ENCODE measurements at regions not wholly inside any gene's neighbourhood (a gene's known extent, or its start where the extent isn't known, plus 50 kb on each side); places are given as distances from the start of the nearest gene placed in this dataset.

DNA sequence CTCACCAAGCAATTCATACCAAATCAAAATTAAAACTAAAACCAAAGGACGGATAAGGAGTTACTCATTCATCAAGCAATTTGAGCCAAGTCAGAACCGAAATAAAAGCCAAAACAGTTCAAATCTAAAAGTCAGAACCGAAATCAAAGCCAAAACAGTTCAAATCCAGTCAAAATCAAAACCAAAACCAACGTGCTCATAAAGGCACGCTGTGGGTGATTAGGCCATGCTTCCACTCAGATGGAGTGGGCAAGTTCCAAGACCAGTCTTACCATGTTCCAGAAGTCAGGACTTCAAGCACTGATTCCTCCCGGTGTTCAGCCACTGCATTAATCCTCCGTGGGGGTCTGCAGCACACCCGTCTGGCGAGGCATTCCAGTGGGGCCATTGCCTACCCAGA lies 409.3 kb downstream of the TGFB2 start:
- H3K4me3 ChIP-seq (ENCODE audit: low read depth, low read length), result no peak overlapping the region
- DNase-seq (ENCODE audit: low read depth), result no peak
- TF ChIP-seq, protein P1, sequence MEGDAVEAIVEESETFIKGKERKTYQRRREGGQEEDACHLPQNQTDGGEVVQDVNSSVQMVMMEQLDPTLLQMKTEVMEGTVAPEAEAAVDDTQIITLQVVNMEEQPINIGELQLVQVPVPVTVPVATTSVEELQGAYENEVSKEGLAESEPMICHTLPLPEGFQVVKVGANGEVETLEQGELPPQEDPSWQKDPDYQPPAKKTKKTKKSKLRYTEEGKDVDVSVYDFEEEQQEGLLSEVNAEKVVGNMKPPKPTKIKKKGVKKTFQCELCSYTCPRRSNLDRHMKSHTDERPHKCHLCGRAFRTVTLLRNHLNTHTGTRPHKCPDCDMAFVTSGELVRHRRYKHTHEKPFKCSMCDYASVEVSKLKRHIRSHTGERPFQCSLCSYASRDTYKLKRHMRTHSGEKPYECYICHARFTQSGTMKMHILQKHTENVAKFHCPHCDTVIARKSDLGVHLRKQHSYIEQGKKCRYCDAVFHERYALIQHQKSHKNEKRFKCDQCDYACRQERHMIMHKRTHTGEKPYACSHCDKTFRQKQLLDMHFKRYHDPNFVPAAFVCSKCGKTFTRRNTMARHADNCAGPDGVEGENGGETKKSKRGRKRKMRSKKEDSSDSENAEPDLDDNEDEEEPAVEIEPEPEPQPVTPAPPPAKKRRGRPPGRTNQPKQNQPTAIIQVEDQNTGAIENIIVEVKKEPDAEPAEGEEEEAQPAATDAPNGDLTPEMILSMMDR (IDR thresholded peaks at IDR 0.05; ENCODE audit: insufficient read depth, low read length), result no peak

DNA sequence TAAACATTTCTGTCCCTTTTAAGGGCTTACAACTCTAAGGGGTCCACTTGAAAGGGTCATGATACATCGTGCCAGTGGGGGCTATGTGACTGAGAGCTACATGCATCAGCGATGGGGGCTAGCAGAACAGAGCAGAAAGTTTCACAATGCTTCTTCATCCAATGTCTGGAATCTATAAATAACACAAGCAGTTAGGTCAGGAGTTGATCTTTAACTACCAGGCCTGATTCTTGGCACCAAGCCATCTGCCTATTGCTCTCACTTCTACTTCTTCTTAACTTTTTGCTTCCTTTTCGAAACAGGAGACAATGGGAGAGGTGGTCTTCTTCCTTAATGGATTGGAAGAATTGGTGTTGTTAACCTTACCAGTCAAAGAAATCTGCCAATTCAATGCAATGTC lies 410.0 kb downstream of the TGFB2 start:
- no peak for DNase-seq (ENCODE audit: low read depth)
- no peak overlapping the region for H3K4me3 ChIP-seq (ENCODE audit: low read depth, low read length)
- TF ChIP-seq, protein P1 (IDR thresholded peaks at IDR 0.05; ENCODE audit: insufficient read depth, low read length), result no peak

DNA sequence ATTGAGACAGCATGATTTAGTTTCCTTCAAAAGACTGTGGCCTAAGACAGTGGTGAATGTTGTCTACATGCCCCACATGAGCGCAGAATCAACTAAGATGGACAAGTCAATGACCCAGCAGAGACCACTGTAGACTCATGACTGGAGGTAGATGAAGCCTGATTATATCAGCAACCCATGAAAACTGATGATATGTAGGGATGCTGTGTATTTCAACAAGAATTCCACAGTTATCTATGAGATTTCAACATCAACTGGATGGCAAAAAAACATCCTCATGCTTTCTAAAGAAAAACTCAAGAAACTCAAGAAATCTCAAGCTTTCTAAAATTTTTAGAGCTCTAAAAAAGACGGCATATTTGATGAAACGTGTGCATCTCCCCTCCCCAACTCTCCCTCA lies 413.9 kb upstream of the LYPLAL1 start:
- H3K4me3 ChIP-seq (ENCODE audit: low read depth, low read length), result no peak overlapping the region
- TF ChIP-seq, protein P1 (IDR thresholded peaks at IDR 0.05; ENCODE audit: insufficient read depth, low read length), result no peak

DNA sequence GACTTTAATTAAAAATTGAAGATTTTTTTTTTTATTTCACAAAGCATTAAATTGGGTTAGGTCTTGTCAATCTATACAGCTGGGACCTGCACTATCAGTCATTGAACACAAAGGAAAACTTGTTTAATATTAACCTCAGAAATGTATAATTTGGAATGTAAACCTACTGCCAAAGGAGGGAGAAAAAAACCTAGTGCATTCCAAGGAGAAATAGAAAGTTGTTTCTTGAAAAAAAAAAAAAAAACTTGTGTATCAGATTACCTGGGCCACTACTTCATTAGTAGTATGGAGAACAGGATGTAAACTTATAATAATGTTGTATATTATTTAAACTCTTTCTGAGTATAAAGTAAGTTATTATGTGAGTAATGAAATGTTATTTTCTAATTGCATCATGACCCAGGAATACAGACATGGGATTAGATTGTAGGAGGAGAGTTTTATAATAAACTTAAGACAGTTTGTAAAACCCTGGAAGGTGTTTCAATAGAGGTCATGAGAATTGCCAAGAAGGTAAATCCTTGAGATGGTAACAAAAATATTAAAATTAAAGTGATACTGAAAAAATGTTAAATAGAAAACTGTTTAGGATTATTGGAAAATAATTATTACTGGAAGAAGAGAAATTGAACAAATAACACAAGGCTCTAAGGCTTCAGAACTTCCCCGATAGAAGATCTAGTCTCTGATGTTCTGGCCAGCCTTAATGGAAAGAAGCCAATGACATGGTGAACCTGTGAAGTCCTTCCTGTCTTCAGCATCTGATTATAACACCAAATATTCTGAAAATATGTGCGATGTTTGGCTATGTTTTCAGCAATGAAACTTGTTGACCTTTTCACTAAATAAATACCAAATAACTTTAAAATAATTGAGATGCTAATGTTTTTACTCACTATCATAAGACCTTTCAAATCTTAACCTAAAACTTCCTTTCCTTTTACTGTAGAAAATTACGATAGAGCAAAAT lies 412.8 kb upstream of the LYPLAL1 start:
- TF ChIP-seq, protein P1 (IDR thresholded peaks at IDR 0.05; ENCODE audit: insufficient read depth, low read length), result no peak
- DNase-seq (ENCODE audit: low read depth), result peak; percentile 64
- H3K4me3 ChIP-seq (ENCODE audit: low read depth, low read length), result no peak overlapping the region

More for the DNA sequence above, 413.9 kb upstream of the LYPLAL1 start:
- DNase-seq (ENCODE audit: low read depth), result peak; percentile 20

DNA sequence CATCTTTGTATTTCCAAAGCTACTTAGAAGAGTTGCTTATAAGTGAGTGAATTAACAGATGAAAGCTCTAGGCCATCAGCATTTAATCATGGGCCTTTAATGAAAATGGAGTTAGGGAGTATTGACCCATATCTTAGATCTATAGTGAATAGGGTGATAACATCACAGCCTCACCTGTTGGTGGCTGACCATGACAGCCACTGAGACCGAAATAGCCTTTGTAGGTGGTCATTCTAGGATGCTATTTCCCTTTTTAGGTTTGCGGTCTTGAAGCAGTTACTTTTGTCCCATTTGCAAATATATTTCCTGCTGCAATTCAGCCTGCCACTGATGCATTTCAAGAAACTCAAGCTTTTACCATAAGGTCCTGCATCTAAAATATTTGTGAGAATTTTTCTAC lies 410.1 kb upstream of the LYPLAL1 start:
- TF ChIP-seq, protein P1 (IDR thresholded peaks at IDR 0.05; ENCODE audit: insufficient read depth, low read length), result no peak
- H3K4me3 ChIP-seq (ENCODE audit: low read depth, low read length), result no peak overlapping the region
- no peak for DNase-seq (ENCODE audit: low read depth)

DNA sequence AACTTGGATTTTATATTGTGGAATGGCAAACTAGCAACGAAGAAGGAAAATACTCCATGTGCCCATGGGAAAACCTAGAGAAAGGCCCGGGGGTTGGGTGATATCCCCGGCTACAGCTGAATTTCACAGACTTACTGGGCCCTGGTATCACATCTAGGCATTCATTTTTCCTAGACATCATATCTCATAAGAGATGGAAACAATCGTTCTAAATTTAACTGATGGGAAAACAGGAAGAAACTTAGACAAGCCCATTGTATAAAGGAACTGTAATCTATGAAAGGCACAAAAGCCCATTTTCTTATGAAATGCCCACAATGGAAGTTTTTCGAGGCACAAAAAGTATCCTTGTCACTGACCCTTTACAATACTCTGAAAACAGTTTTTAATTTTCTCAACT lies 407.9 kb upstream of the LYPLAL1 start:
- H3K4me3 ChIP-seq (ENCODE audit: low read depth, low read length), result no peak overlapping the region
- no peak for DNase-seq (ENCODE audit: low read depth)
- TF ChIP-seq, protein P1 (IDR thresholded peaks at IDR 0.05; ENCODE audit: insufficient read depth, low read length), result no peak

Measured in fibroblast of the aortic adventitia (primary cell).